ENCODE measurements at regions not wholly inside any gene's neighbourhood (a gene's known extent, or its start where the extent isn't known, plus 50 kb on each side); places are given as distances from the start of the nearest gene placed in this dataset.
"Not testable (repeated sequence)": the region's sequence is repeated elsewhere in the genome, so short reads cannot be mapped to it uniquely, and the experiment has no call there.

- Mint-ChIP-seq H3K4me3 (no peak overlapping the region), H3K27ac (no peak overlapping the region), H3K27me3 (peaks cover 3% of the 10 kb centered on the region), H3K4me1 (ENCODE audit: low read depth) (no peaks in the 10 kb centered on the region), H3K9me3 (no peaks in the 10 kb centered on the region), H3K36me3 (ENCODE audit: low read depth) (no peaks in the 10 kb centered on the region)
- ChIA-PET POLR2A (no interaction called here), CTCF (no interaction called here)
- Histone ChIP-seq H3K4me3 (ENCODE audit: low read length) (no peak overlapping the region), H3K9me3 (ENCODE audit: control insufficient read depth in 1 of 2, insufficient read depth in 1 of 2, low read length in 2 of 2) (no peaks in the 10 kb centered on the region), H3K27ac (ENCODE audit: low read depth in 1 of 2, low read length in 2 of 2) (no peak overlapping the region), H3K36me3 (ENCODE audit: insufficient read depth, low read length) (no peaks in the 10 kb centered on the region), H3K27me3 (ENCODE audit: control insufficient read depth in 1 of 2, insufficient read depth in 2 of 2, low read length in 2 of 2) (peaks cover 0 to 2% of the 10 kb centered on the region in 2 experiments), H3K4me1 (ENCODE audit: insufficient read depth, low read length) (no peaks in the 10 kb centered on the region)
- no peak for TF ChIP-seq CTCF (IDR thresholded peaks at IDR 0.05)
- DNase-seq: no peak
- intact Hi-C loops (cut with DNase I, micrococcal nuclease): no loop called here
- ATAC-seq (ENCODE audit: poor library complexity): no peak
Measured at GRCh38 chr11:10970926-10971325, 113.1 kb upstream of the ZBED5 start.

GRCh38 chr11:10969387-10969786 lies 111.5 kb upstream of the ZBED5 start:
- Mint-ChIP-seq H3K36me3 (ENCODE audit: low read depth) (no peaks in the 10 kb centered on the region), H3K9me3 (peaks cover 4% of the 10 kb centered on the region), H3K27ac (no peak overlapping the region), H3K27me3 (no peaks in the 10 kb centered on the region), H3K4me1 (ENCODE audit: low read depth) (no peaks in the 10 kb centered on the region), H3K4me3 (no peak overlapping the region)
- Histone ChIP-seq H3K27me3 (ENCODE audit: control insufficient read depth in 1 of 2, insufficient read depth in 2 of 2, low read length in 2 of 2) (peaks cover 0 to 2% of the 10 kb centered on the region in 2 experiments), H3K27ac (ENCODE audit: low read depth in 1 of 2, low read length in 2 of 2) (no peak overlapping the region), H3K9me3 (ENCODE audit: control insufficient read depth in 1 of 2, insufficient read depth in 1 of 2, low read length in 2 of 2) (no peaks in the 10 kb centered on the region), H3K36me3 (ENCODE audit: insufficient read depth, low read length) (no peaks in the 10 kb centered on the region), H3K4me1 (ENCODE audit: insufficient read depth, low read length) (no peaks in the 10 kb centered on the region), H3K4me3 (ENCODE audit: low read length) (no peak overlapping the region)
- POLR2A ChIA-PET: no interaction called here
- no peak for ATAC-seq (ENCODE audit: poor library complexity)
- TF ChIP-seq CTCF (IDR thresholded peaks at IDR 0.05): no peak
- no peak for DNase-seq
- CTCF ChIA-PET: no interaction called here
- intact Hi-C loops (cut with DNase I, micrococcal nuclease): no loop called here

GRCh38 chr11:10956884-10957283 lies 99.0 kb upstream of the ZBED5 start:
- ATAC-seq (ENCODE audit: poor library complexity); H3K27me3 ChIP-seq (ENCODE audit: control insufficient read depth in 1 of 2, insufficient read depth in 2 of 2, low read length in 2 of 2); H3K36me3 Mint-ChIP-seq (ENCODE audit: low read depth); POLR2A ChIA-PET; H3K36me3 ChIP-seq (ENCODE audit: insufficient read depth, low read length); DNase-seq; H3K27ac Mint-ChIP-seq; H3K27ac ChIP-seq (ENCODE audit: low read depth in 1 of 2, low read length in 2 of 2); H3K9me3 Mint-ChIP-seq; H3K4me3 Mint-ChIP-seq; intact Hi-C loops (cut with DNase I, micrococcal nuclease); H3K4me1 Mint-ChIP-seq (ENCODE audit: low read depth); H3K4me1 ChIP-seq (ENCODE audit: insufficient read depth, low read length); CTCF ChIA-PET; H3K4me3 ChIP-seq (ENCODE audit: low read length): not testable (repeated sequence)
- H3K27me3 Mint-ChIP-seq: peaks cover 51% of the 10 kb centered on the region
- peaks cover 0 to 16% of the 10 kb centered on the region in 2 experiments for H3K9me3 ChIP-seq (ENCODE audit: control insufficient read depth in 1 of 2, insufficient read depth in 1 of 2, low read length in 2 of 2)

GRCh38 chr11:10955616-10956015 lies 97.8 kb upstream of the ZBED5 start:
- no peak for DNase-seq
- POLR2A ChIA-PET: no interaction called here
- H3K36me3 Mint-ChIP-seq (ENCODE audit: low read depth): no peaks in the 10 kb centered on the region
- Histone ChIP-seq H3K27ac (ENCODE audit: low read depth in 1 of 2, low read length in 2 of 2) (no peak overlapping the region), H3K4me1 (ENCODE audit: insufficient read depth, low read length) (no peaks in the 10 kb centered on the region), H3K9me3 (ENCODE audit: control insufficient read depth in 1 of 2, insufficient read depth in 1 of 2, low read length in 2 of 2) (peaks cover 0 to 16% of the 10 kb centered on the region in 2 experiments), H3K27me3 (ENCODE audit: control insufficient read depth in 1 of 2, insufficient read depth in 2 of 2, low read length in 2 of 2) (peaks cover 8 to 9% of the 10 kb centered on the region in 2 experiments), H3K36me3 (ENCODE audit: insufficient read depth, low read length) (no peaks in the 10 kb centered on the region), H3K4me3 (ENCODE audit: low read length) (no peak overlapping the region)
- CTCF ChIA-PET: no interaction called here
- no peak for ATAC-seq (ENCODE audit: poor library complexity)
- no peak overlapping the region for H3K27ac Mint-ChIP-seq
- no peak overlapping the region for H3K4me3 Mint-ChIP-seq
- H3K27me3 Mint-ChIP-seq: peaks cover 50% of the 10 kb centered on the region
- no peak for TF ChIP-seq CTCF (IDR thresholded peaks at IDR 0.05)
- intact Hi-C loops (cut with DNase I, micrococcal nuclease): no loop called here
- H3K4me1 Mint-ChIP-seq (ENCODE audit: low read depth): no peaks in the 10 kb centered on the region
- H3K9me3 Mint-ChIP-seq: peaks cover 8% of the 10 kb centered on the region
